ENCODE measurements at regions not wholly inside any gene's neighbourhood (a gene's known extent, or its start where the extent isn't known, plus 50 kb on each side); places are given as distances from the start of the nearest gene placed in this dataset.

DNA sequence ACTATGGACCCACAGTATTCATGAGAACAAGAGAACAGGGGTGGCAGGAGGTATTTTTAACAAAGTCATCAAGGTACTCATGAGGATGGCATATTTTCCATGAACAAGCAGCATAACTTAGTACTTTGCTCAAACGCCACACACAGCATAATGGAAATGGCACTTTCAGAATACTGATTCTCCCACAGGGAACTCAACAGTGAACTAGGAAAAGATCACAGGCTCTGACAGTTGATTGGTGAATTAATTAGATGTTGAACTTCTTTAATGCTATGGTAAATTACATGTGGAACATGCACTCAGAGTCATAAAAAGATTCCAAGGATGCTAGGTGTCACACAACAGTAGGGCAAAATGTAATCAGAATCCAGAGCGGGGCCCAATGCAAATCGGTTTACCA is 1088.6 kb upstream of the C9orf72 start:
- TF ChIP-seq POLR2AphosphoS5 (IDR thresholded peaks at IDR 0.05) (no peak), POLR2A (IDR thresholded peaks at IDR 0.05) (no peak)
- TF ChIP-seq, protein P1, sequence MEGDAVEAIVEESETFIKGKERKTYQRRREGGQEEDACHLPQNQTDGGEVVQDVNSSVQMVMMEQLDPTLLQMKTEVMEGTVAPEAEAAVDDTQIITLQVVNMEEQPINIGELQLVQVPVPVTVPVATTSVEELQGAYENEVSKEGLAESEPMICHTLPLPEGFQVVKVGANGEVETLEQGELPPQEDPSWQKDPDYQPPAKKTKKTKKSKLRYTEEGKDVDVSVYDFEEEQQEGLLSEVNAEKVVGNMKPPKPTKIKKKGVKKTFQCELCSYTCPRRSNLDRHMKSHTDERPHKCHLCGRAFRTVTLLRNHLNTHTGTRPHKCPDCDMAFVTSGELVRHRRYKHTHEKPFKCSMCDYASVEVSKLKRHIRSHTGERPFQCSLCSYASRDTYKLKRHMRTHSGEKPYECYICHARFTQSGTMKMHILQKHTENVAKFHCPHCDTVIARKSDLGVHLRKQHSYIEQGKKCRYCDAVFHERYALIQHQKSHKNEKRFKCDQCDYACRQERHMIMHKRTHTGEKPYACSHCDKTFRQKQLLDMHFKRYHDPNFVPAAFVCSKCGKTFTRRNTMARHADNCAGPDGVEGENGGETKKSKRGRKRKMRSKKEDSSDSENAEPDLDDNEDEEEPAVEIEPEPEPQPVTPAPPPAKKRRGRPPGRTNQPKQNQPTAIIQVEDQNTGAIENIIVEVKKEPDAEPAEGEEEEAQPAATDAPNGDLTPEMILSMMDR (IDR thresholded peaks at IDR 0.05) = no peak

Measured in prostate gland (tissue), 2 donors.